ENCODE measurements at regions not wholly inside any gene's neighbourhood (a gene's known extent, or its start where the extent isn't known, plus 50 kb on each side); places are given as distances from the start of the nearest gene placed in this dataset.
A peak's percentile ranks its signal among the peaks of the same experiment; 100 is the strongest.

- no peak overlapping the region for H3K27ac ChIP-seq (ENCODE audit: low read depth in 1 of 2, low read length in 1 of 2)
- no peak overlapping the region for H3K9ac ChIP-seq (ENCODE audit: insufficient read depth in 1 of 2, low read length in 2 of 2)
- H3K27me3 ChIP-seq (ENCODE audit: control insufficient read depth in 3 of 3, insufficient read depth in 3 of 3, low read length in 2 of 3), result no peaks in the 10 kb centered on the region
- H3K4me1 ChIP-seq (ENCODE audit: control insufficient read depth in 5 of 5, insufficient read depth in 5 of 5, low read length in 5 of 5), result peaks cover 0 to 16% (median 0%) of the 10 kb centered on the region in 5 donors
- 63 to 73% methylated on average over 3 of the region's 3 CpGs for WGBS, 2 donors
- no peaks in the 10 kb centered on the region for H3K36me3 ChIP-seq (ENCODE audit: control insufficient read depth in 4 of 4, insufficient read depth in 4 of 4, low read length in 4 of 4)
- no peak for ATAC-seq (ENCODE audit: insufficient read depth, low FRiP score)
- H3K9me3 ChIP-seq (ENCODE audit: control insufficient read depth in 4 of 4, insufficient read depth in 3 of 4, low read length in 3 of 4), result peaks cover 0 to 4% (median 0%) of the 10 kb centered on the region in 4 donors
- DNase-seq, result peak in 2 of 3 donors; percentile 67 to 84
- no peak overlapping the region for H3K4me3 ChIP-seq
- TF ChIP-seq CTCF (IDR thresholded peaks at IDR 0.05; ENCODE audit: control extremely low read depth, extremely low read depth), result no peak
These were observed 244.3 kb downstream of the ETAA1 start for GRCh38 chr2:67641312-67642045.

- no peaks in the 10 kb centered on the region for H3K36me3 ChIP-seq (ENCODE audit: control insufficient read depth in 4 of 4, insufficient read depth in 4 of 4, low read length in 4 of 4)
- peaks cover 0 to 9% (median 0%) of the 10 kb centered on the region in 4 donors for H3K9me3 ChIP-seq (ENCODE audit: control insufficient read depth in 4 of 4, insufficient read depth in 3 of 4, low read length in 3 of 4)
- TF ChIP-seq CTCF (IDR thresholded peaks at IDR 0.05; ENCODE audit: control extremely low read depth, extremely low read depth), result no peak
- H3K4me3 ChIP-seq, result no peak overlapping the region
- no peak overlapping the region for H3K9ac ChIP-seq (ENCODE audit: insufficient read depth in 1 of 2, low read length in 2 of 2)
- no peak for DNase-seq
- 70 to 79% methylated on average over 4 of the region's 4 CpGs for WGBS, 2 donors
- H3K27me3 ChIP-seq (ENCODE audit: control insufficient read depth in 3 of 3, insufficient read depth in 3 of 3, low read length in 2 of 3), result no peaks in the 10 kb centered on the region
- no peak overlapping the region for H3K27ac ChIP-seq (ENCODE audit: low read depth in 1 of 2, low read length in 1 of 2)
- peaks cover 0 to 16% (median 0%) of the 10 kb centered on the region in 5 donors for H3K4me1 ChIP-seq (ENCODE audit: control insufficient read depth in 5 of 5, insufficient read depth in 5 of 5, low read length in 5 of 5)
- ATAC-seq (ENCODE audit: insufficient read depth, low FRiP score), result no peak
These were observed 244.9 kb downstream of the ETAA1 start for GRCh38 chr2:67642046-67642382.

GRCh38 chr2:67642961-67643360, 245.8 kb downstream of the ETAA1 start:
- H3K27me3 ChIP-seq (ENCODE audit: control insufficient read depth in 3 of 3, insufficient read depth in 3 of 3, low read length in 2 of 3), result no peaks in the 10 kb centered on the region
- no peaks in the 10 kb centered on the region for H3K36me3 ChIP-seq (ENCODE audit: control insufficient read depth in 4 of 4, insufficient read depth in 4 of 4, low read length in 4 of 4)
- DNase-seq, result no peak
- ATAC-seq (ENCODE audit: insufficient read depth, low FRiP score), result no peak
- H3K4me3 ChIP-seq, result no peak overlapping the region
- peaks cover 0 to 17% (median 0%) of the 10 kb centered on the region in 5 donors for H3K4me1 ChIP-seq (ENCODE audit: control insufficient read depth in 5 of 5, insufficient read depth in 5 of 5, low read length in 5 of 5)
- no peak overlapping the region for H3K9ac ChIP-seq (ENCODE audit: insufficient read depth in 1 of 2, low read length in 2 of 2)
- no peak overlapping the region for H3K27ac ChIP-seq (ENCODE audit: low read depth in 1 of 2, low read length in 1 of 2)
- TF ChIP-seq CTCF (IDR thresholded peaks at IDR 0.05; ENCODE audit: control extremely low read depth, extremely low read depth), result no peak
- H3K9me3 ChIP-seq (ENCODE audit: control insufficient read depth in 4 of 4, insufficient read depth in 3 of 4, low read length in 3 of 4), result peaks cover 0 to 11% (median 0%) of the 10 kb centered on the region in 4 donors
- 77 to 94% methylated on average over 2 of the region's 2 CpGs for WGBS, 2 donors
